B cell (primary cell): ENCODE measurements at regions not wholly inside any gene's neighbourhood (a gene's known extent, or its start where the extent isn't known, plus 50 kb on each side); places are given as distances from the start of the nearest gene placed in this dataset.

Experiments
- ATAC-seq: fragments of 200-7000 bp; cut with Tn5 transposase; one replicate; pipeline ENCODE4 v1.10.0; 2021; ENCODE audit warnings: low read depth, mild to moderate bottlenecking, moderate number of reproducible peaks, moderate library complexity
- CTCF ChIA-PET: fragments of 350-600 bp; sonication (Branson Sonifier 250); formaldehyde crosslinking; loops from one replicate; lab custom pipeline; 2021; ENCODE audit warnings: antibody characterized with exemption, inconsistent platforms; lab: Charles Lee
- POLR2A ChIA-PET: fragments of 350-600 bp; sonication (Branson Sonifier 250); formaldehyde crosslinking; loops from one replicate; lab custom pipeline; 2021; ENCODE audit warnings: antibody characterized with exemption; lab: Charles Lee
- DNase-seq: peaks from one replicate; pipeline ENCODE4 v3.0.0; 2013
- H2AFZ ChIP-seq: 2 replicates; pipeline ENCODE4 v1.6.1; 2012; ENCODE audit warnings: mild to moderate bottlenecking, low read depth, low read length; ENCODE audit not compliant: insufficient read depth, poor library complexity, severe bottlenecking
- H3K27ac ChIP-seq, 2 donors: 1 replicate in 1 of 2; 2 replicates in 1 of 2; pipeline ENCODE4 v1.5.1; 2012 to 2013; ENCODE audit warnings: low read length in 2 of 2, mild to moderate bottlenecking in 2 of 2, moderate library complexity in 1 of 2
- H3K27me3 ChIP-seq, 4 experiments: fragments of 200-600 bp in 1 of 4; sonication (generic) in 1 of 4; replicated peaks in 1 of 4; 1 replicate in 2 of 4; 2 replicates in 2 of 4; pipeline versions ENCODE4 v1.6.1 to v1.7.0; 2013 to 2016; ENCODE audit warnings: low read length in 3 of 4, mild to moderate bottlenecking in 2 of 4, mixed read lengths in 1 of 4, moderate library complexity in 1 of 4; ENCODE audit not compliant: insufficient read depth in 4 of 4, control insufficient read depth in 3 of 4; ENCODE audit errors: control extremely low read depth in 1 of 4
- H3K36me3 ChIP-seq, 2 experiments: replicated peaks in 1 of 2; 1 replicate in 1 of 2; 2 replicates in 1 of 2; pipeline versions ENCODE4 v1.6.1 to v1.7.1; 2013; ENCODE audit warnings: low read length in 1 of 2; ENCODE audit not compliant: insufficient read depth in 2 of 2, control insufficient read depth in 1 of 2; ENCODE audit errors: control extremely low read depth in 1 of 2, extremely low read depth in 1 of 2
- H3K4me1 ChIP-seq, 2 donors: fragments of 200-600 bp in 1 of 2; sonication (generic) in 1 of 2; 1 replicate in 1 of 2; 2 replicates in 1 of 2; pipeline versions ENCODE4 v1.5.1 to v1.6.1; 2013 to 2017; ENCODE audit warnings: low read length in 2 of 2; ENCODE audit not compliant: control insufficient read depth in 2 of 2, insufficient read depth in 2 of 2
- H3K4me2 ChIP-seq: replicated peaks from 2 replicates; pipeline ENCODE3; 2012; ENCODE audit warnings: mild to moderate bottlenecking, low read depth, low read length; ENCODE audit not compliant: poor library complexity, severe bottlenecking
- H3K4me3 ChIP-seq, 5 experiments: fragments of 200-600 bp in 1 of 5; sonication (generic) in 1 of 5; 1 replicate in 3 of 5; 2 replicates in 2 of 5; pipeline versions ENCODE4 v1.5.1 to v1.7.0; 2011 to 2016; ENCODE audit warnings: low read length in 4 of 5, mild to moderate bottlenecking in 4 of 5, low read depth in 2 of 5, control low read depth in 1 of 5, moderate library complexity in 1 of 5; ENCODE audit not compliant: insufficient read depth in 1 of 5; ENCODE audit errors: control extremely low read depth in 1 of 5, extremely low read depth in 1 of 5
- H3K79me2 ChIP-seq: fragments of 200-600 bp; sonication (generic); one replicate; pipeline ENCODE4 v1.6.0; 2016; ENCODE audit warnings: low read length; ENCODE audit not compliant: control insufficient read depth, insufficient read depth
- H3K9ac ChIP-seq: fragments of 200-600 bp; sonication (generic); 2 replicates; pipeline ENCODE4 v1.6.1; 2017; ENCODE audit warnings: mild to moderate bottlenecking, low read length, moderate library complexity
- H3K9me3 ChIP-seq, 3 donors: one replicate each; pipeline versions ENCODE4 v1.6.1 to v1.7.1; 2013; ENCODE audit warnings: low read length in 2 of 3; ENCODE audit not compliant: control insufficient read depth in 2 of 3, insufficient read depth in 1 of 3; ENCODE audit errors: control extremely low read depth in 1 of 3
- H4K20me1 ChIP-seq: 2 replicates; pipeline ENCODE4 v1.6.0; 2012; ENCODE audit warnings: mild to moderate bottlenecking, low read length; ENCODE audit not compliant: insufficient read depth, control insufficient read depth, poor library complexity, severe bottlenecking
- H3K27ac Mint-ChIP-seq: one replicate; pipeline ENCODE4 v1.8.0; 2021; ENCODE audit warnings: mixed read lengths
- H3K27me3 Mint-ChIP-seq: one replicate; pipeline ENCODE4 v1.8.0; 2021; ENCODE audit warnings: mixed read lengths
- H3K4me1 Mint-ChIP-seq: one replicate; pipeline ENCODE4 v1.8.0; 2021; ENCODE audit warnings: mixed read lengths
- H3K4me3 Mint-ChIP-seq: one replicate; pipeline ENCODE4 v1.8.0; 2021; ENCODE audit warnings: mixed read lengths
- H3K9me3 Mint-ChIP-seq: one replicate; pipeline ENCODE4 v1.8.0; 2022; ENCODE audit warnings: mixed read lengths; ENCODE audit not compliant: insufficient read depth
- EZH2 ChIP-seq: IDR thresholded peaks from 2 replicates; pipeline ENCODE4 v1.6.1; 2012; ENCODE audit warnings: borderline replicate concordance, low read depth, mild to moderate bottlenecking, moderate library complexity, low read length; ENCODE audit not compliant: insufficient read depth, poor library complexity, severe bottlenecking
- WGBS: methylation state at CpG from one replicate; pipeline ENCODE4 v1.1.5; 2013; ENCODE audit warnings: missing lambda C conversion rate; ENCODE audit not compliant: insufficient coverage; 5-methylcytosine and 5-hydroxymethylcytosine counted together
- intact Hi-C: fragments of 100-400 bp; cut with micrococcal nuclease; formaldehyde crosslinking; loops from one replicate; pipeline ENCODE4 v1.10.0; 2022
- TF ChIP-seq, protein P1 (sequence below): fragments of 200-600 bp; IDR thresholded peaks from one replicate; pipeline ENCODE4 v1.8.0; 2022; ENCODE audit warnings: antibody characterized with exemption, mild to moderate bottlenecking

- Histone ChIP-seq H3K79me2 (no peaks in the 10 kb centered on the region), H3K4me1 (no peaks in the 10 kb centered on the region), H3K9ac (no peak overlapping the region), H3K27ac (no peak overlapping the region), H3K36me3 (no peaks in the 10 kb centered on the region), H3K4me3 (no peak overlapping the region), H3K4me2 (no peak overlapping the region), H3K27me3 (no peaks in the 10 kb centered on the region), H4K20me1 (no peaks in the 10 kb centered on the region), H2AFZ (no peak overlapping the region), H3K9me3 (peaks cover 0 to 3% (median 0%) of the 10 kb centered on the region in 3 donors)
- no peaks in the 10 kb centered on the region for H3K27me3 Mint-ChIP-seq
- DNase-seq (no peak), ATAC-seq (no peak)
- no peak overlapping the region for H3K27ac Mint-ChIP-seq
- ChIA-PET POLR2A (no interaction called here), CTCF (no interaction called here)
- no peaks in the 10 kb centered on the region for H3K4me1 Mint-ChIP-seq
- intact Hi-C loops: no loop called here
- H3K9me3 Mint-ChIP-seq: no peaks in the 10 kb centered on the region
- H3K4me3 Mint-ChIP-seq: no peak overlapping the region
- no CpG with 5 or more reads among the region's 1 CpG for WGBS
- TF ChIP-seq, protein P1, sequence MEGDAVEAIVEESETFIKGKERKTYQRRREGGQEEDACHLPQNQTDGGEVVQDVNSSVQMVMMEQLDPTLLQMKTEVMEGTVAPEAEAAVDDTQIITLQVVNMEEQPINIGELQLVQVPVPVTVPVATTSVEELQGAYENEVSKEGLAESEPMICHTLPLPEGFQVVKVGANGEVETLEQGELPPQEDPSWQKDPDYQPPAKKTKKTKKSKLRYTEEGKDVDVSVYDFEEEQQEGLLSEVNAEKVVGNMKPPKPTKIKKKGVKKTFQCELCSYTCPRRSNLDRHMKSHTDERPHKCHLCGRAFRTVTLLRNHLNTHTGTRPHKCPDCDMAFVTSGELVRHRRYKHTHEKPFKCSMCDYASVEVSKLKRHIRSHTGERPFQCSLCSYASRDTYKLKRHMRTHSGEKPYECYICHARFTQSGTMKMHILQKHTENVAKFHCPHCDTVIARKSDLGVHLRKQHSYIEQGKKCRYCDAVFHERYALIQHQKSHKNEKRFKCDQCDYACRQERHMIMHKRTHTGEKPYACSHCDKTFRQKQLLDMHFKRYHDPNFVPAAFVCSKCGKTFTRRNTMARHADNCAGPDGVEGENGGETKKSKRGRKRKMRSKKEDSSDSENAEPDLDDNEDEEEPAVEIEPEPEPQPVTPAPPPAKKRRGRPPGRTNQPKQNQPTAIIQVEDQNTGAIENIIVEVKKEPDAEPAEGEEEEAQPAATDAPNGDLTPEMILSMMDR: no peak
- no peak for TF ChIP-seq EZH2
These were observed 294.1 kb upstream of the SMC2 start for GRCh38 chr9:103799959-103800358.

- Mint-ChIP-seq H3K27ac (no peak overlapping the region), H3K27me3 (no peaks in the 10 kb centered on the region), H3K9me3 (no peaks in the 10 kb centered on the region), H3K4me3 (no peak overlapping the region), H3K4me1 (no peaks in the 10 kb centered on the region)
- Histone ChIP-seq H3K9ac (no peak overlapping the region), H3K4me1 (no peaks in the 10 kb centered on the region), H3K4me3 (no peak overlapping the region), H2AFZ (no peak overlapping the region), H4K20me1 (no peaks in the 10 kb centered on the region), H3K27ac (no peak overlapping the region), H3K36me3 (no peaks in the 10 kb centered on the region), H3K9me3 (peaks cover 0 to 3% (median 0%) of the 10 kb centered on the region in 3 donors), H3K27me3 (no peaks in the 10 kb centered on the region), H3K79me2 (no peaks in the 10 kb centered on the region), H3K4me2 (no peak overlapping the region)
- no peak for ATAC-seq
- WGBS: no CpG with 5 or more reads among the region's 1 CpG
- intact Hi-C loops: no loop called here
- POLR2A ChIA-PET: no interaction called here
- DNase-seq: no peak
- TF ChIP-seq EZH2: no peak
- CTCF ChIA-PET: no interaction called here
These were observed 292.0 kb upstream of the SMC2 start for GRCh38 chr9:103802068-103802467.
